K562 (cell line): ENCODE measurements at regions not wholly inside any gene's neighbourhood (a gene's known extent, or its start where the extent isn't known, plus 50 kb on each side); places are given as distances from the start of the nearest gene placed in this dataset.

Source experiments
- ATAC-seq: fragments of 200-7000 bp; cut with Tn5 transposase; 3 replicates; pipeline ENCODE4 v1.9.1; 2020; ENCODE audit warnings: moderate library complexity
- BruUV-seq: library from RNA; stranded (reverse); fragments of 400-500 nt; replicated peaks from 2 replicates; lab custom pipeline; 2021; lab: Mats Ljungman, UMichigan
- CTCF ChIA-PET: fragments of 300-600 bp; formaldehyde crosslinking; extraction: SDS; loops from one replicate; lab custom pipeline; 2021; ENCODE audit warnings: low intra/inter-chr PET ratio; lab: Yijun Ruan, JAX
- POLR2A ChIA-PET: fragments of 300-600, 350-650 bp; sonication (Branson Sonifier 250); formaldehyde crosslinking; extraction: SDS; loops from one replicate; lab custom pipeline; 2021; ENCODE audit warnings: antibody characterized with exemption, inconsistent platforms; lab: Yijun Ruan, JAX
- DNase-seq, 4 experiments: peaks; one replicate each; pipeline versions ENCODE4 v3.0.0 to v3.0.0-alpha.2; 2011 to 2018; ENCODE audit warnings: low spot score in 3 of 4, mixed read lengths in 3 of 4; ENCODE audit errors: extremely low read depth in 1 of 4
- FAIRE-seq: peaks from 2 replicates; lab custom pipeline; 2011; peaks lifted over from hg19 to GRCh38; lab: Jason Lieb, UNC
- H2AFZ ChIP-seq: 2 replicates; pipeline ENCODE4 v1.6.0; 2011; ENCODE audit warnings: low read depth, low read length, control low read depth, inconsistent platforms
- H3K27ac ChIP-seq: fragments of 200-600 bp; 3 replicates; pipeline ENCODE4 v1.8.0; 2011; ENCODE audit warnings: low read depth, mild to moderate bottlenecking, control low read depth, inconsistent platforms, low read length, moderate library complexity, mixed read lengths; ENCODE audit errors: extremely low read depth
- H3K27me3 ChIP-seq, 2 experiments: fragments of 300-600 bp in 1 of 2; 2 replicates in 1 of 2; 3 replicates in 1 of 2; pipeline versions ENCODE4 v1.6.0 to v1.8.0; 2011; ENCODE audit warnings: inconsistent platforms in 2 of 2, low read length in 2 of 2, mild to moderate bottlenecking in 1 of 2, mixed read lengths in 1 of 2, moderate library complexity in 1 of 2; ENCODE audit not compliant: control insufficient read depth in 2 of 2, insufficient read depth in 2 of 2
- H3K36me3 ChIP-seq: fragments of 300-600 bp; 3 replicates; pipeline ENCODE4 v1.8.0; 2011; ENCODE audit warnings: mild to moderate bottlenecking, low read length, inconsistent platforms; ENCODE audit not compliant: control insufficient read depth, insufficient read depth
- H3K4me1 ChIP-seq, 2 experiments: fragments of 200-600 bp in 1 of 2; replicated peaks in 1 of 2; 2 replicates in 1 of 2; 3 replicates in 1 of 2; pipeline versions ENCODE4 v1.5.1 to v1.8.0; 2011; ENCODE audit warnings: inconsistent platforms in 2 of 2, low read length in 2 of 2, mild to moderate bottlenecking in 1 of 2, mixed read lengths in 1 of 2, moderate library complexity in 1 of 2; ENCODE audit not compliant: control insufficient read depth in 2 of 2, insufficient read depth in 2 of 2
- H3K4me2 ChIP-seq: 2 replicates; pipeline ENCODE4 v1.6.1; 2011; ENCODE audit warnings: low read length, control low read depth, inconsistent platforms, mixed read lengths; ENCODE audit not compliant: insufficient read depth
- H3K4me3 ChIP-seq: fragments of 200-600 bp; sonication (generic), shearing (Covaris generic); 2 replicates; pipeline ENCODE4 v1.5.1; 2016; ENCODE audit warnings: control low read depth, inconsistent platforms
- H3K79me2 ChIP-seq: fragments of 200-600 bp; 3 replicates; pipeline ENCODE4 v1.8.0; 2011; ENCODE audit warnings: low read length, inconsistent platforms; ENCODE audit not compliant: control insufficient read depth, insufficient read depth
- H3K9ac ChIP-seq, 2 experiments: 2 replicates each; pipeline versions ENCODE4 v1.6.0 to v1.6.1; 2011; ENCODE audit warnings: low read depth in 2 of 2, low read length in 2 of 2, control low read depth in 1 of 2, inconsistent platforms in 1 of 2, mild to moderate bottlenecking in 1 of 2, mixed read lengths in 1 of 2; ENCODE audit not compliant: insufficient read depth in 1 of 2
- H3K9me1 ChIP-seq: one replicate; pipeline ENCODE4 v1.6.0; 2011; ENCODE audit warnings: inconsistent platforms, mild to moderate bottlenecking, low read length, moderate library complexity; ENCODE audit not compliant: control insufficient read depth, insufficient read depth
- H3K9me3 ChIP-seq: replicated peaks from 2 replicates; pipeline ENCODE4 v1.5.1; 2011; ENCODE audit warnings: low read depth, low read length, inconsistent platforms; ENCODE audit not compliant: control insufficient read depth, insufficient read depth
- H4K20me1 ChIP-seq: replicated peaks from 2 replicates; pipeline ENCODE4 v1.6.1; 2011; ENCODE audit warnings: low read length, inconsistent platforms, mixed read lengths; ENCODE audit not compliant: control insufficient read depth, insufficient read depth
- ARID1B ChIP-seq: fragments of 450-650 bp; IDR thresholded peaks from 2 replicates; pipeline ENCODE4 v1.6.1; 2016; ENCODE audit warnings: antibody characterized with exemption, mild to moderate bottlenecking, inconsistent platforms
- ATF3 ChIP-seq, 2 experiments: fragments of 450-650 bp in 1 of 2; sonication (generic) in 1 of 2; formaldehyde crosslinking in 1 of 2; IDR thresholded peaks in 1 of 2; conservative IDR thresholded peaks in 1 of 2; 2 replicates each; pipeline versions ENCODE4 v1.6.1 to v1.8.1; 2016 to 2023; ENCODE audit warnings: mild to moderate bottlenecking in 2 of 2, moderate library complexity in 2 of 2, inconsistent platforms in 1 of 2, missing genetic modification reagents in 1 of 2
- ATF4 ChIP-seq: fragments of 450-650 bp; formaldehyde crosslinking; IDR thresholded peaks from 2 replicates; pipeline ENCODE4 v1.4.0; 2022; ENCODE audit warnings: mild to moderate bottlenecking, moderate library complexity
- C11orf30 ChIP-seq: fragments of 450-650 bp; IDR thresholded peaks from 2 replicates; pipeline ENCODE4 v1.6.1; 2016; ENCODE audit warnings: low read depth, mild to moderate bottlenecking
- CTBP1 ChIP-seq: fragments of 450-650 bp; IDR thresholded peaks from 2 replicates; pipeline ENCODE4 v1.6.1; 2016; ENCODE audit warnings: borderline replicate concordance
- E2F4 ChIP-seq: sonication (generic); formaldehyde crosslinking; IDR thresholded peaks from 2 replicates; pipeline ENCODE4 v1.8.0; 2022; ENCODE audit warnings: mild to moderate bottlenecking, low read depth, missing genetic modification reagents
- FOSL1 ChIP-seq: fragments of 200-800 bp; sonication (Bioruptor generic); conservative IDR thresholded peaks from 2 replicates; pipeline ENCODE4 v1.6.1; 2016; ENCODE audit warnings: missing genetic modification characterization, missing compliant biosample characterization
- JUN ChIP-seq, 2 experiments: sonication (generic) in 1 of 2; formaldehyde crosslinking in 1 of 2; IDR thresholded peaks; 2 replicates each; pipeline versions ENCODE4 v1.6.1 to v1.8.0; 2012 to 2022; ENCODE audit warnings: borderline replicate concordance in 2 of 2, mild to moderate bottlenecking in 2 of 2, improper control_type of control experiment in 1 of 2, low read depth in 1 of 2, low read length in 1 of 2, missing genetic modification reagents in 1 of 2
- JUND ChIP-seq, 2 experiments: IDR thresholded peaks; 2 replicates in 1 of 2; 3 replicates in 1 of 2; pipeline ENCODE4 v1.6.1; 2011; ENCODE audit warnings: borderline replicate concordance in 2 of 2, low read depth in 2 of 2, low read length in 2 of 2, improper control_type of control experiment in 1 of 2, missing biosample characterization in 1 of 2, missing genetic modification characterization in 1 of 2, missing genetic modification reagents in 1 of 2
- MAFG ChIP-seq: fragments of 450-650 bp; conservative IDR thresholded peaks from 2 replicates; pipeline ENCODE4 v1.6.1; 2016; ENCODE audit warnings: missing genetic modification characterization, missing compliant biosample characterization
- NFE2 ChIP-seq: IDR thresholded peaks from 2 replicates; pipeline ENCODE4 v1.6.1; 2014; ENCODE audit warnings: antibody characterized with exemption, low read depth
- SMARCA4 ChIP-seq: fragments of 450-650 bp; IDR thresholded peaks from 2 replicates; pipeline ENCODE4 v1.6.1; 2016
- SRF ChIP-seq, 2 experiments: fragments of 250-450, 450-650 bp in 1 of 2; sonication (Bioruptor Pico) in 1 of 2; sonication (generic) in 1 of 2; formaldehyde crosslinking; IDR thresholded peaks; 2 replicates each; pipeline versions ENCODE4 v1.5.0 to v1.5.1; 2020 to 2022; ENCODE audit warnings: mild to moderate bottlenecking in 1 of 2, missing genetic modification reagents in 1 of 2
- SRSF1 ChIP-seq: fragments of 200-400 bp; formaldehyde crosslinking; IDR thresholded peaks from 2 replicates; pipeline ENCODE4 v1.6.1; 2017; ENCODE audit warnings: mild to moderate bottlenecking, low read depth, low read length, moderate library complexity
- ZNF134 ChIP-seq: fragments of 250-450 bp; sonication (Bioruptor Pico); conservative IDR thresholded peaks from 2 replicates; pipeline ENCODE4 v1.4.0; 2020
- ZNF316 ChIP-seq: fragments of 450-650 bp; IDR thresholded peaks from 2 replicates; pipeline ENCODE4 v1.6.1; 2016
- WGBS: fragments of 100-300 bp; shearing (Covaris generic); methylation state at CpG from one replicate; pipeline ENCODE4 v1.1.6; 2016; ENCODE audit warnings: low coverage, mixed read lengths; ENCODE audit not compliant: insufficient coverage; ENCODE audit errors: missing lambda C conversion rate; 5-methylcytosine and 5-hydroxymethylcytosine counted together
- in situ Hi-C: fragments of 300-500 bp; cut with MboI; formaldehyde crosslinking; loops from 4 replicates; pipeline ENCODE4 v1.15.0; 2018; ENCODE audit warnings: inconsistent platforms, mixed read lengths
- intact Hi-C: fragments of 100-400 bp; cut with micrococcal nuclease; formaldehyde crosslinking; loops from 2 replicates; pipeline ENCODE4 v1.14.2; 2022

GRCh38 chr21:35282944-35283343, 233.8 kb upstream of the RUNX1 start:
- Histone ChIP-seq H3K9me1 (no peaks in the 10 kb centered on the region), H3K9me3 (peaks cover 5% of the 10 kb centered on the region), H3K4me2 (no peak overlapping the region), H3K9ac (peak overlapping the region in 1 of 2 experiments; percentile 24; a peak in 1 of 4 replicates), H2AFZ (peak overlapping the region; percentile 70), H3K4me1 (peaks cover 6 to 7% of the 10 kb centered on the region in 2 experiments; a peak in 4 of 5 replicates), H3K27me3 (no peaks in the 10 kb centered on the region), H3K36me3 (no peaks in the 10 kb centered on the region), H3K4me3 (no peak overlapping the region), H3K79me2 (no peaks in the 10 kb centered on the region), H3K27ac (no peak overlapping the region; the same call in 2 of the 3 replicates), H4K20me1 (no peaks in the 10 kb centered on the region)
- POLR2A ChIA-PET = interaction anchor here (1.5 kb wide), 1 partner anchor 14 kb away, joined by 3 read pairs; no protein-coding TSS in a partner anchor
- ATAC-seq (peak; percentile 65; the same call in 2 of the 3 replicates), DNase-seq (peak in 1 of 4 experiments; percentile 51), FAIRE-seq (peak; percentile 32)
- TF ChIP-seq ARID1B (0 out of 2 replicates have a peak, but pooled peaks have one; percentile 18), C11orf30 (peak; percentile 56; the same call in 1 of the 2 replicates), SRF (CRISPR knock-in tag; IDR thresholded peaks at IDR 0.05) (0 out of 4 replicates have a peak, but pooled peaks of 1 of the 2 experiments have one; percentile 15), E2F4 (CRISPR knock-in tag) (no peak), NFE2 (peak; percentile 54), SRSF1 (no peak), FOSL1 (tag) (peak; percentile 86), JUN (IDR thresholded peaks at IDR 0.05; ENCODE audit: borderline replicate concordance, low read depth, low read length) (peak; percentile 49; the same call in 1 of the 2 replicates), JUN (CRISPR knock-in tag; IDR thresholded peaks at IDR 0.05; ENCODE audit: borderline replicate concordance) (no peak), ZNF316 (peak; percentile 29; the same call in 1 of the 2 replicates), ZNF134 (CRISPR knock-in tag) (peak; percentile 91), ATF4 (CRISPR knock-in tag) (no peak), MAFG (tag) (peak; percentile 54; the same call in 1 of the 2 replicates), JUND (IDR thresholded peaks at IDR 0.05; ENCODE audit: borderline replicate concordance, low read depth, low read length) (peak; percentile 86), JUND (tag; IDR thresholded peaks at IDR 0.05; ENCODE audit: borderline replicate concordance, low read depth, low read length) (peak; percentile 83; the same call in 1 of the 3 replicates), SMARCA4 (peak; percentile 14; the same call in 1 of the 2 replicates), ATF3 (IDR thresholded peaks at IDR 0.05) (peak; percentile 81), ATF3 (CRISPR knock-in tag; conservative IDR thresholded peaks at IDR 0.05) (no peak), CTBP1 (no peak)
- BruUV-seq = no TSS peak
- WGBS = 30% methylated on average over 5 of the region's 5 CpGs
- CTCF ChIA-PET = interaction anchor here (0.6 kb wide), 1 partner anchor 19 kb away, joined by 3 read pairs; no protein-coding TSS in a partner anchor
- intact Hi-C loops (no loop called here), in situ Hi-C loops (no loop called here)
